Endothelial cell of umbilical vein (primary cell): ENCODE measurements at regions not wholly inside any gene's neighbourhood (a gene's known extent, or its start where the extent isn't known, plus 50 kb on each side); places are given as distances from the start of the nearest gene placed in this dataset.

Experiments used
- FOS ChIP-seq: IDR thresholded peaks from 2 replicates; pipeline ENCODE4 v1.6.1; 2011; ENCODE audit warnings: mild to moderate bottlenecking, low read length, moderate library complexity, borderline replicate concordance; ENCODE audit not compliant: insufficient read depth
- JUN ChIP-seq: IDR thresholded peaks from 2 replicates; pipeline ENCODE4 v1.6.1; 2011; ENCODE audit warnings: borderline replicate concordance, low read depth; ENCODE audit not compliant: insufficient read length, insufficient read depth
- MAX ChIP-seq: IDR thresholded peaks from 2 replicates; pipeline ENCODE4 v1.6.1; 2011; ENCODE audit not compliant: insufficient read depth, insufficient read length
- MYC ChIP-seq: IDR thresholded peaks from one replicate; pipeline ENCODE4 v1.6.1; 2011; ENCODE audit warnings: mild to moderate bottlenecking, low read depth, low read length
- POLR2A ChIP-seq: IDR thresholded peaks from 2 replicates; pipeline ENCODE4 v1.6.1; 2012; ENCODE audit warnings: low read depth, mild to moderate bottlenecking, control low read depth, low read length
- TF ChIP-seq, protein P1 (sequence below), 2 donors: IDR thresholded peaks; 1 replicate in 1 of 2; 2 replicates in 1 of 2; pipeline ENCODE4 v1.5.1; 2011; ENCODE audit warnings: low read length in 2 of 2, mild to moderate bottlenecking in 2 of 2, moderate library complexity in 2 of 2, control low read depth in 1 of 2, inconsistent platforms in 1 of 2, low read depth in 1 of 2; ENCODE audit not compliant: insufficient read depth in 1 of 2; ENCODE audit errors: extremely low read depth in 1 of 2

GRCh38 chr19:33866696-33867095 is 70.0 kb downstream of the KCTD15 start:
- TF ChIP-seq, protein P1, sequence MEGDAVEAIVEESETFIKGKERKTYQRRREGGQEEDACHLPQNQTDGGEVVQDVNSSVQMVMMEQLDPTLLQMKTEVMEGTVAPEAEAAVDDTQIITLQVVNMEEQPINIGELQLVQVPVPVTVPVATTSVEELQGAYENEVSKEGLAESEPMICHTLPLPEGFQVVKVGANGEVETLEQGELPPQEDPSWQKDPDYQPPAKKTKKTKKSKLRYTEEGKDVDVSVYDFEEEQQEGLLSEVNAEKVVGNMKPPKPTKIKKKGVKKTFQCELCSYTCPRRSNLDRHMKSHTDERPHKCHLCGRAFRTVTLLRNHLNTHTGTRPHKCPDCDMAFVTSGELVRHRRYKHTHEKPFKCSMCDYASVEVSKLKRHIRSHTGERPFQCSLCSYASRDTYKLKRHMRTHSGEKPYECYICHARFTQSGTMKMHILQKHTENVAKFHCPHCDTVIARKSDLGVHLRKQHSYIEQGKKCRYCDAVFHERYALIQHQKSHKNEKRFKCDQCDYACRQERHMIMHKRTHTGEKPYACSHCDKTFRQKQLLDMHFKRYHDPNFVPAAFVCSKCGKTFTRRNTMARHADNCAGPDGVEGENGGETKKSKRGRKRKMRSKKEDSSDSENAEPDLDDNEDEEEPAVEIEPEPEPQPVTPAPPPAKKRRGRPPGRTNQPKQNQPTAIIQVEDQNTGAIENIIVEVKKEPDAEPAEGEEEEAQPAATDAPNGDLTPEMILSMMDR (IDR thresholded peaks at IDR 0.05; ENCODE audit: extremely low read depth in 1 of 2, insufficient read depth in 1 of 2, low read depth in 1 of 2, low read length in 2 of 2), result no peak
- no peak for TF ChIP-seq POLR2A
- no peak for TF ChIP-seq MYC
- TF ChIP-seq MAX, result no peak
- TF ChIP-seq JUN, result no peak
- no peak for TF ChIP-seq FOS
